WTC11 (cell line): ENCODE measurements at regions not wholly inside any gene's neighbourhood (a gene's known extent, or its start where the extent isn't known, plus 50 kb on each side); places are given as distances from the start of the nearest gene placed in this dataset.

Source experiments
- ATAC-seq: fragments of 200-7000 bp; cut with Tn5 transposase; 2 replicates; pipeline ENCODE4 v1.10.0; 2021; ENCODE audit warnings: mild to moderate bottlenecking, moderate library complexity
- CTCF ChIA-PET: fragments of 300-600 bp; sonication (Branson Sonifier 250); formaldehyde crosslinking; loops from one replicate; lab custom pipeline; 2021; ENCODE audit warnings: antibody characterized with exemption; lab: Charles Lee
- POLR2A ChIA-PET: fragments of 350-600 bp; sonication (Branson Sonifier 250); formaldehyde crosslinking; loops from one replicate; lab custom pipeline; 2021; ENCODE audit warnings: antibody characterized with exemption; lab: Charles Lee
- DNase-seq: peaks from one replicate; pipeline ENCODE4 v3.0.0; 2021; ENCODE audit warnings: low spot score
- H3K27ac Mint-ChIP-seq: 2 replicates; pipeline ENCODE4 v1.8.0; 2021; ENCODE audit warnings: mixed read lengths
- H3K27me3 Mint-ChIP-seq: 2 replicates; pipeline ENCODE4 v1.8.0; 2021; ENCODE audit warnings: low read depth, mild to moderate bottlenecking, moderate library complexity, mixed read lengths
- H3K36me3 Mint-ChIP-seq: 2 replicates; pipeline ENCODE4 v1.8.0; 2021; ENCODE audit warnings: mixed read lengths
- H3K4me1 Mint-ChIP-seq: 2 replicates; pipeline ENCODE4 v1.8.0; 2022; ENCODE audit warnings: mixed read lengths
- H3K4me3 Mint-ChIP-seq: 2 replicates; pipeline ENCODE4 v1.8.0; 2021; ENCODE audit warnings: mild to moderate bottlenecking, moderate library complexity, mixed read lengths
- H3K9me3 Mint-ChIP-seq: 2 replicates; pipeline ENCODE4 v1.8.0; 2021; ENCODE audit warnings: mixed read lengths
- CBFB ChIP-seq: sonication (generic); formaldehyde crosslinking; IDR thresholded peaks from 2 replicates; pipeline ENCODE4 v1.8.1; 2022; ENCODE audit warnings: mild to moderate bottlenecking, low read depth, missing genetic modification reagents
- EMX1 ChIP-seq: fragments of 250-450 bp; sonication (Bioruptor Pico); IDR thresholded peaks from 2 replicates; pipeline ENCODE4 v1.8.0; 2021; ENCODE audit warnings: mild to moderate bottlenecking
- ESRRA ChIP-seq: sonication (generic); formaldehyde crosslinking; IDR thresholded peaks from 2 replicates; pipeline ENCODE4 v1.8.1; 2022; ENCODE audit warnings: mild to moderate bottlenecking, missing genetic modification reagents, borderline replicate concordance
- GTF2I ChIP-seq: fragments of 250-450 bp; sonication (Bioruptor Pico); conservative IDR thresholded peaks from 2 replicates; pipeline ENCODE4 v1.4.0; 2021; ENCODE audit warnings: mild to moderate bottlenecking
- IRF2 ChIP-seq: sonication (generic); formaldehyde crosslinking; IDR thresholded peaks from 2 replicates; pipeline ENCODE4 v1.8.0; 2022; ENCODE audit warnings: low read depth, missing genetic modification reagents, borderline replicate concordance
- JAZF1 ChIP-seq: fragments of 250-450 bp; sonication (Bioruptor Pico); IDR thresholded peaks from 2 replicates; pipeline ENCODE4 v1.9.0; 2021; ENCODE audit warnings: moderate library complexity, mild to moderate bottlenecking, inconsistent platforms
- JUN ChIP-seq: sonication (generic); formaldehyde crosslinking; IDR thresholded peaks from 2 replicates; pipeline ENCODE4 v1.8.0; 2023; ENCODE audit warnings: mild to moderate bottlenecking, missing genetic modification reagents
- KAT7 ChIP-seq: sonication (generic); formaldehyde crosslinking; IDR thresholded peaks from 2 replicates; pipeline ENCODE4 v1.8.1; 2023; ENCODE audit warnings: missing genetic modification reagents, mild to moderate bottlenecking, borderline replicate concordance
- NFATC4 ChIP-seq: fragments of 250-450 bp; sonication (Bioruptor Pico); IDR thresholded peaks from 2 replicates; pipeline ENCODE4 v1.9.0; 2021; ENCODE audit warnings: mild to moderate bottlenecking
- NR1H2 ChIP-seq: sonication (generic); formaldehyde crosslinking; IDR thresholded peaks from 2 replicates; pipeline ENCODE4 v1.9.0; 2021; ENCODE audit warnings: mild to moderate bottlenecking, moderate library complexity, missing genetic modification reagents
- NR3C1 ChIP-seq: sonication (generic); formaldehyde crosslinking; conservative IDR thresholded peaks from 2 replicates; pipeline ENCODE4 v1.8.1; 2023; ENCODE audit warnings: low read depth, mild to moderate bottlenecking, missing genetic modification reagents
- PRRX2 ChIP-seq: fragments of 250-450 bp; sonication (Bioruptor Pico); IDR thresholded peaks from 2 replicates; pipeline ENCODE4 v1.8.0; 2021; ENCODE audit warnings: mild to moderate bottlenecking
- RELA ChIP-seq: sonication (generic); formaldehyde crosslinking; IDR thresholded peaks from 2 replicates; pipeline ENCODE4 v1.8.1; 2022; ENCODE audit warnings: missing genetic modification reagents, mild to moderate bottlenecking, borderline replicate concordance
- SMAD4 ChIP-seq: sonication (generic); formaldehyde crosslinking; IDR thresholded peaks from 2 replicates; pipeline ENCODE4 v1.8.0; 2022; ENCODE audit warnings: mild to moderate bottlenecking, missing genetic modification reagents
- TEAD1 ChIP-seq: sonication (generic); formaldehyde crosslinking; IDR thresholded peaks from 2 replicates; pipeline ENCODE4 v1.8.0; 2022; ENCODE audit warnings: mild to moderate bottlenecking, missing genetic modification reagents
- ZNF317 ChIP-seq: sonication (generic); formaldehyde crosslinking; IDR thresholded peaks from 2 replicates; pipeline ENCODE4 v1.8.1; 2023; ENCODE audit warnings: low read depth, mild to moderate bottlenecking, moderate library complexity, missing genetic modification reagents, borderline replicate concordance
- ZNF396 ChIP-seq: fragments of 250-450 bp; sonication (Bioruptor Pico); IDR thresholded peaks from 2 replicates; pipeline ENCODE4 v1.8.0; 2021; ENCODE audit warnings: mild to moderate bottlenecking, moderate library complexity, borderline replicate concordance
- TF ChIP-seq, protein P1 (sequence below): sonication (generic); formaldehyde crosslinking; IDR thresholded peaks from 2 replicates; pipeline ENCODE4 v1.8.1; 2023; ENCODE audit warnings: mild to moderate bottlenecking, missing genetic modification reagents, moderate library complexity
- TF ChIP-seq, protein P2 (sequence below): fragments of 250-450 bp; sonication (Bioruptor Pico); IDR thresholded peaks from 2 replicates; pipeline ENCODE4 v1.8.0; 2021; ENCODE audit warnings: mild to moderate bottlenecking
- TF ChIP-seq, protein P3 (sequence below): fragments of 250-450 bp; sonication (Bioruptor Pico); IDR thresholded peaks from 2 replicates; pipeline ENCODE4 v1.9.0; 2021; ENCODE audit warnings: mild to moderate bottlenecking
- TF ChIP-seq, protein P4 (sequence below): sonication (generic); formaldehyde crosslinking; IDR thresholded peaks from 2 replicates; pipeline ENCODE4 v1.8.0; 2022; ENCODE audit warnings: mild to moderate bottlenecking, missing genetic modification reagents
- TF ChIP-seq, protein P5 (sequence below): sonication (generic); formaldehyde crosslinking; IDR thresholded peaks from 2 replicates; pipeline ENCODE4 v1.8.1; 2023; ENCODE audit warnings: mild to moderate bottlenecking, missing genetic modification reagents, moderate library complexity
- TF ChIP-seq, protein P6 (sequence below): sonication (generic); formaldehyde crosslinking; IDR thresholded peaks from 2 replicates; pipeline ENCODE4 v1.8.1; 2022; ENCODE audit warnings: mild to moderate bottlenecking, moderate library complexity, missing genetic modification reagents
- TF ChIP-seq, protein P7 (sequence below): sonication (generic); formaldehyde crosslinking; IDR thresholded peaks from 2 replicates; pipeline ENCODE4 v1.8.1; 2023; ENCODE audit warnings: mild to moderate bottlenecking, moderate library complexity, missing genetic modification reagents

DNA sequence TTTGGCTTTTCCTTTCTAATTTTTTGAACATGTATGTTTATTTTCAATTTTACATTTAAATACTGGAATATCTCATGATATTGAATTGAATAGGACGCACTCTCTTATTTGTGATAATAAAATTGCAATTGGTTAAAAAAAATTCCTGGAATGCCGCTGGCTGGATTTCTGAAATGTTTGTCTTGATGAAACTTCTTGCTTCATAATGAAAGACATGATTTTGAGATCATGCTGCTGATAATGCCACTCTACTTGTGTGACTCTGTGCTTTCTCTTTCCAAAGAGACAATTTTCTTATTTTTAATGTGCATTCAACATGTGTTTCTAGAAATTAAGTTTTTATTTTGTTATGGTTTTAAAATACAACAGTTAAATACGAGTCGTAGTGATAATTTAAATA, 465.7 kb upstream of the FAR2 start (continued):
- TF ChIP-seq NR3C1 (CRISPR knock-in tag) (no peak), GTF2I (no peak), SMAD4 (CRISPR knock-in tag) (no peak), CBFB (no peak), EMX1 (no peak)
- TF ChIP-seq, protein P1, sequence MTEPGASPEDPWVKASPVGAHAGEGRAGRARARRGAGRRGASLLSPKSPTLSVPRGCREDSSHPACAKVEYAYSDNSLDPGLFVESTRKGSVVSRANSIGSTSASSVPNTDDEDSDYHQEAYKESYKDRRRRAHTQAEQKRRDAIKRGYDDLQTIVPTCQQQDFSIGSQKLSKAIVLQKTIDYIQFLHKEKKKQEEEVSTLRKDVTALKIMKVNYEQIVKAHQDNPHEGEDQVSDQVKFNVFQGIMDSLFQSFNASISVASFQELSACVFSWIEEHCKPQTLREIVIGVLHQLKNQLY: no peak
- TF ChIP-seq, protein P2, sequence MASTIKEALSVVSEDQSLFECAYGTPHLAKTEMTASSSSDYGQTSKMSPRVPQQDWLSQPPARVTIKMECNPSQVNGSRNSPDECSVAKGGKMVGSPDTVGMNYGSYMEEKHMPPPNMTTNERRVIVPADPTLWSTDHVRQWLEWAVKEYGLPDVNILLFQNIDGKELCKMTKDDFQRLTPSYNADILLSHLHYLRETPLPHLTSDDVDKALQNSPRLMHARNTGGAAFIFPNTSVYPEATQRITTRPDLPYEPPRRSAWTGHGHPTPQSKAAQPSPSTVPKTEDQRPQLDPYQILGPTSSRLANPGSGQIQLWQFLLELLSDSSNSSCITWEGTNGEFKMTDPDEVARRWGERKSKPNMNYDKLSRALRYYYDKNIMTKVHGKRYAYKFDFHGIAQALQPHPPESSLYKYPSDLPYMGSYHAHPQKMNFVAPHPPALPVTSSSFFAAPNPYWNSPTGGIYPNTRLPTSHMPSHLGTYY (CRISPR knock-in tag): no peak
- TF ChIP-seq, protein P3, sequence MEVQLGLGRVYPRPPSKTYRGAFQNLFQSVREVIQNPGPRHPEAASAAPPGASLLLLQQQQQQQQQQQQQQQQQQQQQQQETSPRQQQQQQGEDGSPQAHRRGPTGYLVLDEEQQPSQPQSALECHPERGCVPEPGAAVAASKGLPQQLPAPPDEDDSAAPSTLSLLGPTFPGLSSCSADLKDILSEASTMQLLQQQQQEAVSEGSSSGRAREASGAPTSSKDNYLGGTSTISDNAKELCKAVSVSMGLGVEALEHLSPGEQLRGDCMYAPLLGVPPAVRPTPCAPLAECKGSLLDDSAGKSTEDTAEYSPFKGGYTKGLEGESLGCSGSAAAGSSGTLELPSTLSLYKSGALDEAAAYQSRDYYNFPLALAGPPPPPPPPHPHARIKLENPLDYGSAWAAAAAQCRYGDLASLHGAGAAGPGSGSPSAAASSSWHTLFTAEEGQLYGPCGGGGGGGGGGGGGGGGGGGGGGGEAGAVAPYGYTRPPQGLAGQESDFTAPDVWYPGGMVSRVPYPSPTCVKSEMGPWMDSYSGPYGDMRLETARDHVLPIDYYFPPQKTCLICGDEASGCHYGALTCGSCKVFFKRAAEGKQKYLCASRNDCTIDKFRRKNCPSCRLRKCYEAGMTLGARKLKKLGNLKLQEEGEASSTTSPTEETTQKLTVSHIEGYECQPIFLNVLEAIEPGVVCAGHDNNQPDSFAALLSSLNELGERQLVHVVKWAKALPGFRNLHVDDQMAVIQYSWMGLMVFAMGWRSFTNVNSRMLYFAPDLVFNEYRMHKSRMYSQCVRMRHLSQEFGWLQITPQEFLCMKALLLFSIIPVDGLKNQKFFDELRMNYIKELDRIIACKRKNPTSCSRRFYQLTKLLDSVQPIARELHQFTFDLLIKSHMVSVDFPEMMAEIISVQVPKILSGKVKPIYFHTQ: no peak
- TF ChIP-seq, protein P4, sequence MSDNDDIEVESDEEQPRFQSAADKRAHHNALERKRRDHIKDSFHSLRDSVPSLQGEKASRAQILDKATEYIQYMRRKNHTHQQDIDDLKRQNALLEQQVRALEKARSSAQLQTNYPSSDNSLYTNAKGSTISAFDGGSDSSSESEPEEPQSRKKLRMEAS (CRISPR knock-in tag): no peak
- TF ChIP-seq, protein P5, sequence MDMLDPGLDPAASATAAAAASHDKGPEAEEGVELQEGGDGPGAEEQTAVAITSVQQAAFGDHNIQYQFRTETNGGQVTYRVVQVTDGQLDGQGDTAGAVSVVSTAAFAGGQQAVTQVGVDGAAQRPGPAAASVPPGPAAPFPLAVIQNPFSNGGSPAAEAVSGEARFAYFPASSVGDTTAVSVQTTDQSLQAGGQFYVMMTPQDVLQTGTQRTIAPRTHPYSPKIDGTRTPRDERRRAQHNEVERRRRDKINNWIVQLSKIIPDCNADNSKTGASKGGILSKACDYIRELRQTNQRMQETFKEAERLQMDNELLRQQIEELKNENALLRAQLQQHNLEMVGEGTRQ (CRISPR knock-in tag): no peak

DNA sequence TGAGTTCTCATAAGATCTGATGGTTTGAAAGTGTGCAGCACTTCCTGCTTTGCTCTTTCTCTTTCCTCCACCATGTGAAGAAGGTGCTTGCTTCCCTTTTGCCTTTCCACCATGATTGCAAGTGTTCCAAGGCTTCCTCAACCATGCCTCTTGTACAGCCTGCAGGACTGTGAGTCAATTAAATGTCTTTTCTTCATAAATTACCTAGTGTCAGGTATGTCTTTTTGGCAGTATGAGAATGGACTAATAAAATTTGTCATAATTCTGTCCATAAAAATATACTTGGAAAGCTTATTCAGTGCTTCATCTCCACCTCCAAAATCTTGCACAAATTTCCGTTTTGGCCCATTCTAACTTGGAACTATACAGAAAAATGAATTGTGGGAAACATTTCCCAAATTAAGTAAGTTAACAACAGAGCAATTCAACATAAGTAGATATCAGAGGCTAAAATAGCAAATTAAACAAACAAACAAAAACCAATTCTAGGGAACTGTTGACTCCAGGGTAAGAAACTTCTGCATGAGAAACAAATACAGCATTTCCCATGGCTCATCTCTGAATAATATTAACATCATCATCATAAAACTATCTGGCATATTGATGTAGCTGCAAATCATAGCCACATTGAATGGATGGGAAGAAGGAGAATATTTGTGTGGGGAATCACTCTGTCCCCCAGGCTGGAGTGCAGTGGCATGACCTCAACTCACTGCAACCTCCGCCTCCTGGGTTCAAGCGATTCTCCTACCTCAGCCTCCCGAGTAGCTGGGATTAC, 459.5 kb upstream of the FAR2 start:
- H3K4me3 Mint-ChIP-seq: no peak overlapping the region
- TF ChIP-seq TEAD1 (CRISPR knock-in tag) (no peak), IRF2 (no peak), KAT7 (no peak), JAZF1 (CRISPR knock-in tag) (no peak), RELA (no peak), NFATC4 (CRISPR knock-in tag) (no peak), ESRRA (CRISPR knock-in tag) (no peak), ZNF396 (CRISPR knock-in tag) (no peak), PRRX2 (no peak), GTF2I (no peak), JUN (CRISPR knock-in tag) (no peak), ZNF317 (CRISPR knock-in tag) (no peak), NR1H2 (CRISPR knock-in tag) (no peak)
- TF ChIP-seq, protein P6, sequence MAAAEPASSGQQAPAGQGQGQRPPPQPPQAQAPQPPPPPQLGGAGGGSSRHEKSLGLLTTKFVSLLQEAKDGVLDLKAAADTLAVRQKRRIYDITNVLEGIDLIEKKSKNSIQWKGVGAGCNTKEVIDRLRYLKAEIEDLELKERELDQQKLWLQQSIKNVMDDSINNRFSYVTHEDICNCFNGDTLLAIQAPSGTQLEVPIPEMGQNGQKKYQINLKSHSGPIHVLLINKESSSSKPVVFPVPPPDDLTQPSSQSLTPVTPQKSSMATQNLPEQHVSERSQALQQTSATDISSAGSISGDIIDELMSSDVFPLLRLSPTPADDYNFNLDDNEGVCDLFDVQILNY (CRISPR knock-in tag): no peak
- TF ChIP-seq, protein P1: no peak
- TF ChIP-seq, protein P7, sequence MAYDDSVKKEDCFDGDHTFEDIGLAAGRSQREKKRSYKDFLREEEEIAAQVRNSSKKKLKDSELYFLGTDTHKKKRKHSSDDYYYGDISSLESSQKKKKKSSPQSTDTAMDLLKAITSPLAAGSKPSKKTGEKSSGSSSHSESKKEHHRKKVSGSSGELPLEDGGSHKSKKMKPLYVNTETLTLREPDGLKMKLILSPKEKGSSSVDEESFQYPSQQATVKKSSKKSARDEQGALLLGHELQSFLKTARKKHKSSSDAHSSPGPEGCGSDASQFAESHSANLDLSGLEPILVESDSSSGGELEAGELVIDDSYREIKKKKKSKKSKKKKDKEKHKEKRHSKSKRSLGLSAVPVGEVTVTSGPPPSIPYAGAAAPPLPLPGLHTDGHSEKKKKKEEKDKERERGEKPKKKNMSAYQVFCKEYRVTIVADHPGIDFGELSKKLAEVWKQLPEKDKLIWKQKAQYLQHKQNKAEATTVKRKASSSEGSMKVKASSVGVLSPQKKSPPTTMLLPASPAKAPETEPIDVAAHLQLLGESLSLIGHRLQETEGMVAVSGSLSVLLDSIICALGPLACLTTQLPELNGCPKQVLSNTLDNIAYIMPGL (CRISPR knock-in tag): no peak
- no peak overlapping the region for H3K27ac Mint-ChIP-seq
- ATAC-seq (no peak), DNase-seq (no peak)
- ChIA-PET POLR2A (no interaction called here), CTCF (no interaction called here)
- H3K4me1 Mint-ChIP-seq: peaks cover 11% of the 10 kb centered on the region
- H3K36me3 Mint-ChIP-seq: no peaks in the 10 kb centered on the region
- no peaks in the 10 kb centered on the region; the same call in 1 of the 2 replicates for H3K27me3 Mint-ChIP-seq
- H3K9me3 Mint-ChIP-seq: peaks cover 14% of the 10 kb centered on the region
